ENCODE measurements at regions not wholly inside any gene's neighbourhood (a gene's known extent, or its start where the extent isn't known, plus 50 kb on each side); places are given as distances from the start of the nearest gene placed in this dataset.

GRCh38 chr6:44629636-44630035 is 242.1 kb downstream of the CDC5L start:
- no peak for TF ChIP-seq CTCF (IDR thresholded peaks at IDR 0.05; ENCODE audit: low read length)
- TF ChIP-seq EZH2 (IDR thresholded peaks at IDR 0.05; ENCODE audit: borderline replicate concordance, low read length), result no peak

All from OCI-LY1 (cell line).